Left lung (tissue), 4 donors: ENCODE measurements at regions not wholly inside any gene's neighbourhood (a gene's known extent, or its start where the extent isn't known, plus 50 kb on each side); places are given as distances from the start of the nearest gene placed in this dataset.

Experiments
- ATAC-seq: fragments of 200-7000 bp; cut with Tn5 transposase; one replicate; pipeline ENCODE4 v1.9.1; 2020; ENCODE audit warnings: moderate library complexity
- DNase-seq, 4 donors: peaks; one replicate each; pipeline ENCODE4 v3.0.0-alpha.2; 2013 to 2020
- H3K27ac ChIP-seq, 2 donors: fragments of 200-600 bp; sonication (generic) in 1 of 2; one replicate each; pipeline versions ENCODE4 v1.5.0 to v1.8.0; 2020 to 2021
- H3K27me3 ChIP-seq, 2 donors: fragments of 200-600 bp; sonication (generic) in 1 of 2; one replicate each; pipeline versions ENCODE4 v1.5.0 to v1.8.0; 2020 to 2021
- H3K36me3 ChIP-seq, 2 donors: fragments of 200-600 bp; sonication (generic) in 1 of 2; one replicate each; pipeline versions ENCODE4 v1.5.0 to v1.8.0; 2020 to 2021
- H3K4me1 ChIP-seq, 2 donors: fragments of 200-600 bp; one replicate each; pipeline ENCODE4 v1.8.0; 2021
- H3K4me3 ChIP-seq, 2 donors: fragments of 200-600 bp; sonication (generic) in 1 of 2; one replicate each; pipeline versions ENCODE4 v1.5.0 to v1.8.0; 2020 to 2021; ENCODE audit warnings: mild to moderate bottlenecking in 1 of 2
- H3K9me3 ChIP-seq, 2 donors: fragments of 200-600 bp; sonication (generic) in 1 of 2; one replicate each; pipeline versions ENCODE4 v1.5.0 to v1.8.0; 2020 to 2021
- intact Hi-C, 2 donors: fragments of 100-400 bp; cut with DNase I; formaldehyde crosslinking; loops; one replicate each; pipeline versions ENCODE4 v1.11.2 to v1.14.2; 2022
- TF ChIP-seq, protein P1 (sequence below), 2 donors: fragments of 200-600 bp; sonication (generic) in 1 of 2; IDR thresholded peaks; one replicate each; pipeline versions ENCODE4 v1.5.0 to v1.8.0; 2021; ENCODE audit warnings: antibody characterized with exemption in 2 of 2
- donor health status: DM: no; HTN: yes; CAD: no.
- donor health status: DM: no; HTN: no; CAD: no.

DNA sequence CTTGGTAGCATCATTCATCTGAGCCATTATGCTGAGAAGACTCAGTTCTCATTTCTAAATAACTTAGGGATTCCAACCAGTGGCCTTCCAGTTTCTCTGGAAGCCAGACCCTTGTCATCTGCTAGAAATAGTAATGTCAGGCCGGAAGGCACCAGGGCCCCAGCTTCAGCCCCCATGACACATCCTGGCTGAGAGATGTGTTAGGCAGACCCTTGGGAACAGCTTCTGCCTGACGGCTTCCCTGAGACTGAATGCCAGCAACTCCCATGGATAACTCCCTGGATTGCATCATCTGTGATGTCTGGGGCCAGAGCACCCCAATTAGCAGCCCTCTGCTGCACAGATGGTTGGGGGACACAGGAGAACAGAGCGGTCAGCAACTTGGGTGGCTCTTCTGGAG, 583.5 kb upstream of the TBX3 start:
- DNase-seq: no peak
- TF ChIP-seq, protein P1, sequence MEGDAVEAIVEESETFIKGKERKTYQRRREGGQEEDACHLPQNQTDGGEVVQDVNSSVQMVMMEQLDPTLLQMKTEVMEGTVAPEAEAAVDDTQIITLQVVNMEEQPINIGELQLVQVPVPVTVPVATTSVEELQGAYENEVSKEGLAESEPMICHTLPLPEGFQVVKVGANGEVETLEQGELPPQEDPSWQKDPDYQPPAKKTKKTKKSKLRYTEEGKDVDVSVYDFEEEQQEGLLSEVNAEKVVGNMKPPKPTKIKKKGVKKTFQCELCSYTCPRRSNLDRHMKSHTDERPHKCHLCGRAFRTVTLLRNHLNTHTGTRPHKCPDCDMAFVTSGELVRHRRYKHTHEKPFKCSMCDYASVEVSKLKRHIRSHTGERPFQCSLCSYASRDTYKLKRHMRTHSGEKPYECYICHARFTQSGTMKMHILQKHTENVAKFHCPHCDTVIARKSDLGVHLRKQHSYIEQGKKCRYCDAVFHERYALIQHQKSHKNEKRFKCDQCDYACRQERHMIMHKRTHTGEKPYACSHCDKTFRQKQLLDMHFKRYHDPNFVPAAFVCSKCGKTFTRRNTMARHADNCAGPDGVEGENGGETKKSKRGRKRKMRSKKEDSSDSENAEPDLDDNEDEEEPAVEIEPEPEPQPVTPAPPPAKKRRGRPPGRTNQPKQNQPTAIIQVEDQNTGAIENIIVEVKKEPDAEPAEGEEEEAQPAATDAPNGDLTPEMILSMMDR (IDR thresholded peaks at IDR 0.05): no peak

DNA sequence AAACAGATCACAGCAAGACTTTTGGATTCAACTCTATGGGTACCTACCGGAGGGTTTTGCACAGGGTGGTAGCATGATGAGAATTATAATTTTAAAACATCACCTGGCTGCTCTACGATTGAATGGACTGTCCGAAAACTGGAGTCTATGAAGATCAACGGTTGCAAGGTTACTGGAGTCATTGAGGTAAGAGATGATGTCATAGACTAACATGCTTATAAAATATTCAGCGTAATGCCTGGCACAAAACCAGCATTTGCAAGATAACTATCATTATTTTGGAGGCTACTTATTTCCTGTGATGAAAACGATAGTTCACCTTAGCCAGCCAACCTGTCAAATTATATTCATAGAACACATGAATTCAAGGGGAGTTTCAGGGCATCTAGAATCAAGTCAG, 580.6 kb upstream of the TBX3 start:
- Histone ChIP-seq H3K27ac (no peak overlapping the region), H3K4me1 (no peaks in the 10 kb centered on the region), H3K4me3 (no peak overlapping the region), H3K9me3 (no peaks in the 10 kb centered on the region), H3K36me3 (no peaks in the 10 kb centered on the region), H3K27me3 (no peaks in the 10 kb centered on the region)
- DNase-seq (no peak), ATAC-seq (no peak)
- TF ChIP-seq, protein P1 (IDR thresholded peaks at IDR 0.05): no peak
- intact Hi-C loops: no loop called here

More for the DNA sequence above, 583.5 kb upstream of the TBX3 start:
- no peak overlapping the region for H3K4me3 ChIP-seq
- H3K9me3 ChIP-seq: no peaks in the 10 kb centered on the region
- H3K4me1 ChIP-seq: no peaks in the 10 kb centered on the region
- no peak overlapping the region for H3K27ac ChIP-seq
- intact Hi-C loops: no loop called here
- H3K27me3 ChIP-seq: no peaks in the 10 kb centered on the region
- no peak for ATAC-seq
- H3K36me3 ChIP-seq: no peaks in the 10 kb centered on the region

DNA sequence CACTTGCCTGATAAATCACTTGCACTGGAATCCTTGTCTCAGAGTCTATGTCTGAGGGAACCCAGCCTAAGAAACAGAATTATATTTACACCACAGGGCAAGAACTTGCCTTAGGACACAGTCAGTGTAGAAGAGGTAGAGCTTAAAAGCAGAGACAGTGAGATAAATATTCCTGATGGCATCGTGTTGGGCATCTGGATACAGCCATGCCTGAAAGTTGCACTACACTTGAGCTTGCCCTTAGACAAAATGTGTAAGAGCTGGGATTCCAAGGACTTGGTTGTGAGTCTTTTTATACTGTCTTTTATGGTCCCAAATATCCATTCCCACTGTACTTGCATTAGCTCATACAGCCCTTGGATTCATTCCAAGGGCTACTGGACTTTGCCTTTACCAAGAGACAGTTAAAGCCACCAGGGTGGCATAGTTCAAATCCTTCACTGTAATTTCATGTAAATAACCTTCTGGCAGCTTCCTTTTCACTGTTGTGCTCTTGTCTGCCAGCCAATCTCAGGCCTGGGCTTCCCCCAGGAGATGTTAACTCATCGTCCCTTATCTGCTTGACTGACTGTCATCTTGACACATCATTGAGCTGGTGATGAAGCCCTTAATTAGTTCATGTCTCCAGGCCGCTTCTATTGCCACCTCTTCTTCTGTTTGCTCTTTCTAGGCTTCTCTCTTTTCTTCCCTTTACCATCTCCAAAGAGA, 577.9 kb upstream of the TBX3 start:
- Histone ChIP-seq H3K9me3 (no peaks in the 10 kb centered on the region), H3K4me3 (no peak overlapping the region), H3K36me3 (no peaks in the 10 kb centered on the region), H3K27ac (no peak overlapping the region), H3K27me3 (no peaks in the 10 kb centered on the region), H3K4me1 (no peaks in the 10 kb centered on the region)
- ATAC-seq (no peak), DNase-seq (peak in 1 of 4 donors; percentile 30)
- TF ChIP-seq, protein P1 (IDR thresholded peaks at IDR 0.05): no peak
- intact Hi-C loops: no loop called here

DNA sequence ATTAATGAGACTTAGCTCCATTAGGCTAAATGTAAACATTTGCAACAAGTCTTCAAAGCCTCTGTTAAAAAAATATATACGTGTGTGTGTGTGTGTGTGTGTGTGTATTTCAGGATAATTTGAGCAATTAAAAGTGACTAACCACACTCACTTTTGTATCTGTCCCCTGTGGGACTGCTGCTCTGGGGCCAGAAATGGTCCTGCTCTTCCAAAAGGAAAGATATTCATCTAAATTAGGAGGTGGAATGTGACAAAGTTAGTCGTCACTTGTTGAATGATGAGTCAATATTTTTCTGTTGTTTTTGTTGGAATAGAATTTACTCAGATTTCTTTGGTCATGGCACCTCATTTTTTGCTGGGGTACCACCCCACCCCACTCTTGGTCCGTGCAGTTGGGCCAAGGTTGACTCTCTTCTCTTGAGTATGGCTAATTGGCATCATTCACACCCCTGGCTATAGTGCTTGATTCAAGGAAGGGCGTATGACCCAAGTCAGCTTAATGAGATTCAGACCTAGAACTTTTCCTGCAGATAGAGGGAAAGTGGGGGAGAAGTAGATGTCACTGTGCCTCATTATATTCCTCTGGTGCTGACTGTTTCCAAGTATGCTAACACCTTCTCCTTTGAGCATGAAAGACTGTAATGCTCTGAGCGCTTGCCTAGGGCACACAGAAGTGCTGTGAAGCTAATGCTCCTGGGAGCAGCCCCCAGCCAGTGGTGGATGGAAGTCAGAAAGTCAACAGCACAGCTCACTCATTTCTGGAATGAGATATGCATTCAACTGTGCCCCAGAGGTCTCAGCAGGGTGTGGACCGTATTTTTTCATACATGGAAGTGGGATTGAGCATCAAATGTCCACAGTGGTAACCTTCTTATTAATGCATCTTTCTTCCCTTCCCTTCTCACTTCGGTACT, 577.0 kb upstream of the TBX3 start:
- Histone ChIP-seq H3K4me3 (no peak overlapping the region), H3K9me3 (no peaks in the 10 kb centered on the region), H3K27me3 (no peaks in the 10 kb centered on the region), H3K27ac (no peak overlapping the region), H3K36me3 (no peaks in the 10 kb centered on the region), H3K4me1 (no peaks in the 10 kb centered on the region)
- intact Hi-C loops: no loop called here
- DNase-seq (no peak), ATAC-seq (no peak)
- TF ChIP-seq, protein P1 (IDR thresholded peaks at IDR 0.05): no peak
